Cardiac fibroblast (primary cell): ENCODE measurements at regions not wholly inside any gene's neighbourhood (a gene's known extent, or its start where the extent isn't known, plus 50 kb on each side); places are given as distances from the start of the nearest gene placed in this dataset.

Experiments used
- DNase-seq, 2 donors: peaks; one replicate each; pipeline versions ENCODE4 v3.0.0 to v3.0.0-alpha.2; 2010; ENCODE audit warnings: low read depth in 2 of 2
- H3K4me3 ChIP-seq, 2 donors: replicated peaks in 1 of 2; 1 replicate in 1 of 2; 2 replicates in 1 of 2; pipeline ENCODE4 v1.5.1; 2011; ENCODE audit warnings: low read depth in 2 of 2, low read length in 2 of 2, mild to moderate bottlenecking in 2 of 2, moderate library complexity in 1 of 2
- TF ChIP-seq, protein P1 (sequence below): IDR thresholded peaks from one replicate; pipeline ENCODE4 v1.5.1; 2011; ENCODE audit warnings: low read depth, mild to moderate bottlenecking, low read length, inconsistent platforms

DNA sequence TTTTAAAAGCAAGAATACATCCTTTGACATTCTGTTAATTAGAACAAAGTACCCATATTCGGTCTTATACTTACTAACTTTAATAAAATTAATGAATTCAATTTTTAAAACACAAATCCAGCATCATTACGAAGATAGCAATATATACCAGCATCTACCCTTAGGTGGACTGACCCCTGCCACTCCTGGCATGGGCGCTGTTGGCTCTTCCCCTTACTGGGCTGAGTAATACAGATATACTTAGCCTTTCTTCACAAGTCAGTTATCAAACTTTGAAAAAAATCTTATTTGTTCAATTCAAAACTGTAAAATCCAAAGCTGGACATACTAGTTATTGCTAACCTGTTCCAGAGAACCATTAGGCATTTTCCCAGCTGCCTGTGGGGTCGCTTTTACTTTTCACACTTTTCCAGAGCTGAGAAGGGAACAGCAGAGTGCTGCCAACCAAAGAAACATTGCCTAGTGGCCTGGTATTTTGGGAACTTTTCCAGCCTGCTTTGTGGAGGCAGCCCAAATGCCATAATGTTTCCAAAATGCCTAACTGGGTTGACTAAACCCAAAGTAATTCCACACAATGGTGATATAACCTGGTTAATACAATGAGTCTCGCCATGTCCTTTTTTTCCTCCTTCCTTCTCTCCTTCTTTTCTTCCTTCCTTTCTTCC lies 424.7 kb upstream of the ADGRL2 start:
- H3K4me3 ChIP-seq: no peak overlapping the region
- DNase-seq: no peak
- TF ChIP-seq, protein P1, sequence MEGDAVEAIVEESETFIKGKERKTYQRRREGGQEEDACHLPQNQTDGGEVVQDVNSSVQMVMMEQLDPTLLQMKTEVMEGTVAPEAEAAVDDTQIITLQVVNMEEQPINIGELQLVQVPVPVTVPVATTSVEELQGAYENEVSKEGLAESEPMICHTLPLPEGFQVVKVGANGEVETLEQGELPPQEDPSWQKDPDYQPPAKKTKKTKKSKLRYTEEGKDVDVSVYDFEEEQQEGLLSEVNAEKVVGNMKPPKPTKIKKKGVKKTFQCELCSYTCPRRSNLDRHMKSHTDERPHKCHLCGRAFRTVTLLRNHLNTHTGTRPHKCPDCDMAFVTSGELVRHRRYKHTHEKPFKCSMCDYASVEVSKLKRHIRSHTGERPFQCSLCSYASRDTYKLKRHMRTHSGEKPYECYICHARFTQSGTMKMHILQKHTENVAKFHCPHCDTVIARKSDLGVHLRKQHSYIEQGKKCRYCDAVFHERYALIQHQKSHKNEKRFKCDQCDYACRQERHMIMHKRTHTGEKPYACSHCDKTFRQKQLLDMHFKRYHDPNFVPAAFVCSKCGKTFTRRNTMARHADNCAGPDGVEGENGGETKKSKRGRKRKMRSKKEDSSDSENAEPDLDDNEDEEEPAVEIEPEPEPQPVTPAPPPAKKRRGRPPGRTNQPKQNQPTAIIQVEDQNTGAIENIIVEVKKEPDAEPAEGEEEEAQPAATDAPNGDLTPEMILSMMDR: no peak

DNA sequence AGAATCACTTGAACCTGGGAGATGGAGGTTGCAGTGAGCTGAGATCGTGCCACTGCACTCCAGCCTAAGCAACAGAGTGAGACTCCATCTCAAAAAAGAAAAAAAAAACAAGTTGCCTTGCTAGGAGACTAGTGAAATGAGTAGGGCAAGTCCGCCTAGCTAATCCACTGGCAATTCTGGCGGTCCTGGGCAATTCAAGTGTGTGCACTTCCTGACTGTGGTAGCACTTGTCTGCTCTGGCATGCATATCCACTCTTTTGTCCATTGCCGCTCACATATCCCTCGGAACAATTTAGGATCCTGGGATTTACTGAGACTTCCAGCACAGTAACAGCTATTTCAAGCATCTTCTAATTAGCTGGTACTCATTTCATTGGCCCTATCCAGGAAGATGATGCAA lies 426.3 kb upstream of the ADGRL2 start:
- TF ChIP-seq, protein P1: no peak
- DNase-seq: no peak
- H3K4me3 ChIP-seq: no peak overlapping the region

GRCh38 chr1:81371864-81372263 lies 428.9 kb upstream of the ADGRL2 start:
- no peak overlapping the region for H3K4me3 ChIP-seq
- no peak for DNase-seq
- TF ChIP-seq, protein P1: no peak

- DNase-seq: no peak
- no peak overlapping the region for H3K4me3 ChIP-seq
- TF ChIP-seq, protein P1: no peak
Measured at GRCh38 chr1:81369833-81370232, 430.9 kb upstream of the ADGRL2 start.

DNA sequence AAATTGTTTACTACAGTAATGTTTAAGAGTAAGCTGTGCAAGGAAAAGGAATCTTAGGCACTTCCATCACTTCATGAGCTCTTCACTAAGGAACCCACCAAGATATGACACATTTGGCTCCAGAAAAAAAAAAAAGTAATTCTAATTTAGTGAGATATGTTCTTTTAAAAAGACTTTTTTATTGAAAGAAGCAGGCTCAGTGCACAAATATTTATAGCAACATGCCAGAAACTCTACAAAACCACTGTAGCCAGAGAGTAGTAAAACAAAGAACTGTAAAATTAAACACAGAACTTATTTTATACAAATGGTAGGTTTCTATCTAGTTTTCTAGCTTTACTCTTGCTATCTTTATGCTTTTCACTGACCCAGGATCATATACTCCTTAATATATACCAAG lies 434.6 kb upstream of the ADGRL2 start:
- no peak for DNase-seq
- TF ChIP-seq, protein P1: no peak
- no peak overlapping the region for H3K4me3 ChIP-seq

DNA sequence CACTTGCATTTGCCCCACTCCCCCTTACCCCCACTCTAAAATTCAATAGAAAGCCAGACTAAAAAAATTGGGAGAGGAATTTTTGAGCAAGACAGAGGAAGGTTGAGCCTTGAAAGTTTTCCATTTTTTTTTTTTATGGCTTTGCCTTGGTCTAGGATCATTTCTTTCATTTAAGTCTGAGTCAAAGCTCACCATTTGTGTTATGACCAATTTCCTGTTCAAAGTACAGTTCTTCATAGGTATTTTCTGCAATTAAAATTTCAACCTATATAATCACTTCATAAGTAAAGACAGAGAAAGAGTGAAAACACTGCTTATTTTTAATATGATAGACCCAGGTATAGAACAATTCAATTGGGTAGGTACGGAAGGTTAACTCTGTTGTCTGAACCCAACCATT lies 436.6 kb upstream of the ADGRL2 start:
- TF ChIP-seq, protein P1: no peak
- H3K4me3 ChIP-seq: no peak overlapping the region
- no peak for DNase-seq

GRCh38 chr1:81358151-81358550 lies 442.6 kb upstream of the ADGRL2 start:
- DNase-seq: peak in 1 of 2 donors; percentile 3
- TF ChIP-seq, protein P1: no peak
- no peak overlapping the region for H3K4me3 ChIP-seq
